Activated T-helper 17 cell treated with anti-CD3 and anti-CD28 coated beads, Interleukin-2, amount 50 U/mL, for 72 hours (primary cell): ENCODE measurements at regions not wholly inside any gene's neighbourhood (a gene's known extent, or its start where the extent isn't known, plus 50 kb on each side); places are given as distances from the start of the nearest gene placed in this dataset.

Experiments used
- ATAC-seq: fragments of 150-1000 bp; cut with Tn5 transposase; replicated peaks from 2 replicates; pipeline ENCODE4 v1.10.0; 2021; ENCODE audit warnings: mild to moderate bottlenecking, moderate library complexity
- H3K27ac Mint-ChIP-seq: one replicate; pipeline ENCODE4 v1.8.0; 2022; ENCODE audit warnings: mixed read lengths
- H3K27me3 Mint-ChIP-seq: one replicate; pipeline ENCODE4 v1.8.0; 2022; ENCODE audit warnings: mixed read lengths
- H3K36me3 Mint-ChIP-seq: one replicate; pipeline ENCODE4 v1.8.0; 2022; ENCODE audit warnings: low read depth, mild to moderate bottlenecking, mixed read lengths
- H3K4me1 Mint-ChIP-seq: one replicate; pipeline ENCODE4 v1.8.0; 2022; ENCODE audit warnings: mixed read lengths
- H3K4me3 Mint-ChIP-seq: one replicate; pipeline ENCODE4 v1.8.0; 2022; ENCODE audit warnings: mild to moderate bottlenecking, mixed read lengths
- H3K9me3 Mint-ChIP-seq: one replicate; pipeline ENCODE4 v1.8.0; 2022; ENCODE audit warnings: mixed read lengths

- Mint-ChIP-seq H3K27ac (no peak overlapping the region), H3K27me3 (no peaks in the 10 kb centered on the region), H3K9me3 (no peaks in the 10 kb centered on the region), H3K36me3 (no peaks in the 10 kb centered on the region), H3K4me3 (no peak overlapping the region), H3K4me1 (no peaks in the 10 kb centered on the region)
- ATAC-seq = no peak
Measured at GRCh38 chr3:174423936-174424335, 435.2 kb upstream of the NAALADL2 start.

- Mint-ChIP-seq H3K27ac (no peak overlapping the region), H3K4me1 (no peaks in the 10 kb centered on the region), H3K36me3 (no peaks in the 10 kb centered on the region), H3K4me3 (no peak overlapping the region), H3K27me3 (no peaks in the 10 kb centered on the region), H3K9me3 (no peaks in the 10 kb centered on the region)
- ATAC-seq = no peak
Measured at GRCh38 chr3:174424656-174425055, 434.5 kb upstream of the NAALADL2 start.

DNA sequence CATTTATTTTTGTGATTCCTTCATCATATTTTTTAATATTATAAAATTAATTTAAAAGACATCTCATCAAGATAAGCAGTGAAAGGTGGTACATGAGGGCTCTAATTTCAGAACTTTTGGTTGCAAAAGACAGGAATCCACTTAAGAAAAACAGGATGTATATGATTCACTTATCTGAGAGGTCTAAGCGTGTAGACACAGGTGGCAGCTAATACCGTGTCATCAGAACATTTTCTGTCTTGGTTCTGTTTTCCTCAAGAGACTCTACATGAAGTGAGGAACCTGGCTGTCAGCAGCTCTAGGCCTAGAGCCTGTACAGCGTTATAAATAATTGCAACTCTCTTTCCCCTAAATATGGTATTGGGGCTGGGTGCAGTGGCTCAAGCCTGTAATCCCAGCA is 433.7 kb upstream of the NAALADL2 start:
- Mint-ChIP-seq H3K4me3 (no peak overlapping the region), H3K27me3 (no peaks in the 10 kb centered on the region), H3K9me3 (no peaks in the 10 kb centered on the region), H3K27ac (no peak overlapping the region), H3K36me3 (no peaks in the 10 kb centered on the region), H3K4me1 (no peaks in the 10 kb centered on the region)
- no peak for ATAC-seq

DNA sequence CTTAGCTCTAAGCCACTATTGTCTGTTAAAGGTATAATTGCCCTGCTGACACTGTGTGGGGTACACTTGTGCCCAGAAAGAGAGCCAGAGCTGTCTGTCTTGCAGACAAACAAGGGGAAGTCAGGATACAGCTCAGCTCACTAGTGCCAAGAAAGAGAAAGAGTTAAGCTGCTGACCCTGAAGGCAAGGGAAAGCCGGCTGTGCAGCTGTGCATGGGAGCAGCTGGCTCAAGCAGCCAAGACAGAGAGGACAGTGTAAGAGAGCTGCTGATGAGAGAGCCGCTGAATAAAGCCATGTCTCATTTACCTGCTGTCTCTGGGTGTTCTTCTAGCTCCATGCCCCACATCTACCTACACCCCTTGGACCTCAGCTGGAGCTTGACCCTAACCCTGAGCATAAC is 428.1 kb upstream of the NAALADL2 start:
- Mint-ChIP-seq H3K36me3 (no peaks in the 10 kb centered on the region), H3K4me1 (no peaks in the 10 kb centered on the region), H3K27ac (no peak overlapping the region), H3K9me3 (no peaks in the 10 kb centered on the region), H3K27me3 (no peaks in the 10 kb centered on the region), H3K4me3 (no peak overlapping the region)
- no peak for ATAC-seq

DNA sequence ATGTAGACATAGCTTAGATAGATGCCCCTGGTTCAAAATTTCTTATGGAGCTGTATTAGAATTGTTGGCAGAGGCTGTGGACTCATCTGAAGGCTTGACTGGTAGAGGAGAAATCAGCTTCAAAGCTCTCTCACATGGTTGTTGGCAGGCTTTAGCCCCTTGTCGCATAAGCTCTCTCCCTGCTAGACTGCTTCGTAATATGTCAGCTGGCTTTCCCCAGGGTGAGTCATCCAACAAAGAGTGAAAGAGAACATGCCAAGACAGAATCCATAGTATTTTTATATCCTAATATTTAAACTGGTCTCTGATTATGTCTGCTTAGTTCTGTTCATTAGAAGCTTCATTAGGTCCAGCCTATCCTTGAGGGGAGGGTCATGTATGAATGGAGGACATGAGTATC is 427.4 kb upstream of the NAALADL2 start:
- no peak for ATAC-seq
- Mint-ChIP-seq H3K27ac (no peak overlapping the region), H3K36me3 (no peaks in the 10 kb centered on the region), H3K9me3 (no peaks in the 10 kb centered on the region), H3K27me3 (peaks cover 2% of the 10 kb centered on the region), H3K4me1 (no peaks in the 10 kb centered on the region), H3K4me3 (no peak overlapping the region)

- H3K36me3 Mint-ChIP-seq = no peaks in the 10 kb centered on the region
- H3K27me3 Mint-ChIP-seq = peaks cover 12% of the 10 kb centered on the region
- H3K4me1 Mint-ChIP-seq = no peaks in the 10 kb centered on the region
- no peaks in the 10 kb centered on the region for H3K9me3 Mint-ChIP-seq
- no peak overlapping the region for H3K27ac Mint-ChIP-seq
- no peak overlapping the region for H3K4me3 Mint-ChIP-seq
- ATAC-seq = no peak
Measured at GRCh38 chr3:174436367-174436766, 422.8 kb upstream of the NAALADL2 start.

DNA sequence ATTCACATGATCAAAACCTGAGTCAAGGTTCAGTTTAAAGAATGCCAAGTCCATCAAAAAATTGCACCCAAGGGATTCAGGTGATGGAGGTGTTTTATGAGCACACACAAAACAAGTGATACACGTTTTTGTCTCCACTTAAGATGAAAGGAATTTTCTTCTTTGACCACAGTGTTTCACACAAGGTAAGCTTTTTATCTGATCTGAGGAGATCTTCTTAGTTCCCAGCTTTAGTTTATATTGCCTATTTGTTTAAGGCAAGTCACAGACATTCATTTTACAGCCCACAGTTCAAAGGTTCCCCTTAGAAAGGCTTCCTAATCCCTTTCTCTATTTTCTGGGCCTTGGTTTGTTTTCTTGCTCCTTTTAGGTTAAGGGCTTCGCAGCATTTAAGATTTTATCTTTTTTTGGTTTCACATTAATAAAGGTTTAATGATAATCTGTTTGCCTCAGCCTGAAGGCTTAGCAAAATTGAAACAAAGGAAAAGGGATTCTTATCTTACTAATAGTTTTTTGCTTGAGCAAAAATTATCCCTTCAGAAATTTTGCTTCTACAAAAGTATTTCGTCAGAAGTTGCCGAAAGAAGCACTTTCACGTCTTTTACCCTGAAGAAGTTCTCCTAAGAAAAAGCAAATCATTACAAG is 420.5 kb upstream of the NAALADL2 start:
- no peaks in the 10 kb centered on the region for H3K9me3 Mint-ChIP-seq
- no peak for ATAC-seq
- H3K4me3 Mint-ChIP-seq = no peak overlapping the region
- no peaks in the 10 kb centered on the region for H3K36me3 Mint-ChIP-seq
- H3K4me1 Mint-ChIP-seq = no peaks in the 10 kb centered on the region
- peaks cover 19% of the 10 kb centered on the region for H3K27me3 Mint-ChIP-seq
- no peak overlapping the region for H3K27ac Mint-ChIP-seq

DNA sequence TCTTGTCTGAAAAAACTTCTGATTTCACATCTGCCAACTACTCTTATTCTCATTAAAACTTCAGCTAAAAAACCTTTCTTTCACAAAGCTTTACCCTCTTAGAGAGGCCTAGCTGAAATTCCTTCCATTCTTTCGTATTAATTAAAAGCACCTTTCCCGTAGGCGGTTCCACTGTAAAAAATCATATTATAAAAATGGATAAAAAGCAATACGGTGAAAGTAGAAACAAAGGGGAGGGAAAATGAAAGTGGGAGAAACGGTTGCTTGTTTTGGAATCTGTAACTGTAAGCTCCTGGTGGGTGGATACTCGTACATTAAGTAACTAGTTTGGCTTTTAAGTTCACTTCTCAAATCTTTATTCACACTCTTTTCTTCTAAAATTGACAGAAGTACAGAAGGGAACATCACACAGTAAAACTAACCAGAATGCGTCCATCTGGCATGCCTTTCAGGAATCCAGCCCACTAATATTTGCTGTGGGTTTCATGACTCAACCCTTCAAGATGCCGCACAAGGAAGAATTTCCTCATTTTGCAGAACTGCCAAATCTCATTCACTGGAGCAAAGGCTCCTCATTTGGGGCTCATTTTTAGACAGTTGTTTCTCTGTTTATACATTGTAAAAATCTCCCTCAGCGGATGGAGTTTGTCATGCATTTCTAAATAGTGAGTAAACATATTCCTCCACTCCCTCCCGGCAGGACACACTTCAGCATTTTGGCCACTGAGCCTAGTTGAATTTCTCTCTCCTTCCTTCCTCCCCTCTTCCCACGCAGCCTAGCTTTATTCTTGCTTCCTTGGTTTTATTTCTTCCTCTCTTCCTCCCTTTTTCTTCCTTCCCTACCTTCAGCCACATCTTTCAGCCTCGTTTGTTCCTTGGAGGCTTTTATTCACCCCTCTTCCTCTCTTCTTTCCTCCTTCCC is 419.5 kb upstream of the NAALADL2 start:
- no peak for ATAC-seq
- Mint-ChIP-seq H3K4me1 (no peaks in the 10 kb centered on the region), H3K27ac (no peak overlapping the region), H3K36me3 (no peaks in the 10 kb centered on the region), H3K27me3 (peaks cover 19% of the 10 kb centered on the region), H3K9me3 (no peaks in the 10 kb centered on the region), H3K4me3 (no peak overlapping the region)

DNA sequence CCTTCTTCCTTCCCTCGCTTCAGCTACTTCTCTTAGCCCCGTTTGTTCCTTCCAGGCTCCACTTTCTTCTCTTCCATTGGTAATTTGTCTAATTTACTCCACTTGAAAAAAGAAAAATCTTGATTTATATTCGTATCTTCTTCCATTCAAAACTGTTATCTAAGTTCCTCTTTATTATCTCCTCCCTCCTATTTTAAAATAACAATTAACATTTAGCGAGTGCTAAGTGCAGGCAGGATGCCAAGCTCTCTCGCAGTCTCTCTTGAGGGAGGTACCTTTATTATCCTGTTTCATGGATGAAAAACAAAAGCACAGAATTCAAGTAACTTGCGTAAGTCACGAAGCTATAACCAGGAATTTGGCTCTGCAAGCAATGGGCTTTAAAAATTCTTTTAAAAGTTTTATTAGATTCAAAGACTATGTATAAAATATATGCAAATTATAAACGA is 418.9 kb upstream of the NAALADL2 start:
- no peaks in the 10 kb centered on the region for H3K4me1 Mint-ChIP-seq
- ATAC-seq = no peak
- H3K36me3 Mint-ChIP-seq = no peaks in the 10 kb centered on the region
- H3K4me3 Mint-ChIP-seq = no peak overlapping the region
- peaks cover 19% of the 10 kb centered on the region for H3K27me3 Mint-ChIP-seq
- H3K27ac Mint-ChIP-seq = no peak overlapping the region
- H3K9me3 Mint-ChIP-seq = no peaks in the 10 kb centered on the region

- peaks cover 19% of the 10 kb centered on the region for H3K27me3 Mint-ChIP-seq
- no peak for ATAC-seq
- H3K4me3 Mint-ChIP-seq = peak overlapping the region; percentile 71
- H3K4me1 Mint-ChIP-seq = no peaks in the 10 kb centered on the region
- no peaks in the 10 kb centered on the region for H3K36me3 Mint-ChIP-seq
- no peak overlapping the region for H3K27ac Mint-ChIP-seq
- no peaks in the 10 kb centered on the region for H3K9me3 Mint-ChIP-seq
Measured at GRCh38 chr3:174440741-174441587, 418.2 kb upstream of the NAALADL2 start.

- peak overlapping the region; percentile 71 for H3K4me3 Mint-ChIP-seq
- no peaks in the 10 kb centered on the region for H3K9me3 Mint-ChIP-seq
- no peaks in the 10 kb centered on the region for H3K4me1 Mint-ChIP-seq
- H3K36me3 Mint-ChIP-seq = no peaks in the 10 kb centered on the region
- no peak for ATAC-seq
- H3K27me3 Mint-ChIP-seq = peaks cover 16% of the 10 kb centered on the region
- no peak overlapping the region for H3K27ac Mint-ChIP-seq
Measured at GRCh38 chr3:174441588-174442301, 417.4 kb upstream of the NAALADL2 start.

GRCh38 chr3:174442302-174442682 is 416.8 kb upstream of the NAALADL2 start:
- Mint-ChIP-seq H3K27ac (no peak overlapping the region), H3K9me3 (no peaks in the 10 kb centered on the region), H3K4me3 (no peak overlapping the region), H3K4me1 (no peaks in the 10 kb centered on the region), H3K27me3 (peaks cover 15% of the 10 kb centered on the region), H3K36me3 (no peaks in the 10 kb centered on the region)
- no peak for ATAC-seq

GRCh38 chr3:174444391-174444790 is 414.7 kb upstream of the NAALADL2 start:
- H3K36me3 Mint-ChIP-seq = no peaks in the 10 kb centered on the region
- peaks cover 5% of the 10 kb centered on the region for H3K9me3 Mint-ChIP-seq
- ATAC-seq = no peak
- H3K27ac Mint-ChIP-seq = no peak overlapping the region
- H3K4me1 Mint-ChIP-seq = no peaks in the 10 kb centered on the region
- H3K4me3 Mint-ChIP-seq = no peak overlapping the region
- H3K27me3 Mint-ChIP-seq = peaks cover 15% of the 10 kb centered on the region

DNA sequence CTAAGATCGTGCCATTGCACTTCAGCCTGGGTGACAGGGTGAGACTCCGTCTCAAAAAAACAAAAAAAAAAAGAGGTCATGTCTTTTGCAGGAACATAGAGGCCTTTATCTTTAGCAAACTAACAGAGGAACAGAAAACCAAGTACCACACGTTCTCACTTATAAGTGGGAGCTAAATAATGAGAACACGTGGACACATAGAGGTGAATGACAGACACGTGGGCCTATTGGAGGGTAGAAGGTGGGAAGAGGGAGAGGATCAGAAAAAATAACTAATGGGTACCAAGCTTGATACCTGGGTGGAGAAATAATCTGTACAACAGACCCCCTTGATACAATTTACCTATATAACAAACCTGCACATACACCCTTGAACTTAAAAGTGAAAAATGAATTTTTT is 401.4 kb upstream of the NAALADL2 start:
- Mint-ChIP-seq H3K9me3 (peaks cover 11% of the 10 kb centered on the region), H3K36me3 (no peaks in the 10 kb centered on the region), H3K4me3 (no peak overlapping the region)

More for the DNA sequence above, 401.4 kb upstream of the NAALADL2 start:
- no peaks in the 10 kb centered on the region for H3K4me1 Mint-ChIP-seq
- no peaks in the 10 kb centered on the region for H3K27me3 Mint-ChIP-seq
- no peak for ATAC-seq
- H3K27ac Mint-ChIP-seq = no peak overlapping the region
